NCI-H146 treated with DMSO at 0.1 percent for 48 hours (cell line): ENCODE measurements at regions not wholly inside any gene's neighbourhood (a gene's known extent, or its start where the extent isn't known, plus 50 kb on each side); places are given as distances from the start of the nearest gene placed in this dataset.

Source experiments
- DNase-seq: peaks from one replicate; lab custom pipeline; 2025; ENCODE audit not compliant: unreplicated experiment; lab: John Stamatoyannopoulos, UW

DNA sequence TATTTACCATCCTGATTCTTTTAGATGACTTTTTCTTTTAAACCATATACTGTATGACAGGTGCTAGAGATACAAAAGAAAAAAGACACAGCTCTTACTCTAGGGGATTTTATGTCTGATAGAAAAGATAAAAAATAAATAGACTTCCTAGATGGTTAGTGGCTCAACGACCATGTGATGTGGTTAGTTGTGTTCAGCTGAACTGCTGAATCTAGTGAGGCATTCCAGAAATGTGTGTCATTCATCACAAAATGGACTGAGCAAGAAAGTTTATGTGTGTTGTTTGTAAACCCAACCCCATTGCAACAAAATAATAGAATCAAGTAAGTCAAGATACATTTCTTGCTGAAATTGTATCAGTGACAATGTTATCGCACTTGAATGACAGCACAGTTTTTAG is 205.8 kb upstream of the LYPLAL1 start:
- no peak for DNase-seq

DNA sequence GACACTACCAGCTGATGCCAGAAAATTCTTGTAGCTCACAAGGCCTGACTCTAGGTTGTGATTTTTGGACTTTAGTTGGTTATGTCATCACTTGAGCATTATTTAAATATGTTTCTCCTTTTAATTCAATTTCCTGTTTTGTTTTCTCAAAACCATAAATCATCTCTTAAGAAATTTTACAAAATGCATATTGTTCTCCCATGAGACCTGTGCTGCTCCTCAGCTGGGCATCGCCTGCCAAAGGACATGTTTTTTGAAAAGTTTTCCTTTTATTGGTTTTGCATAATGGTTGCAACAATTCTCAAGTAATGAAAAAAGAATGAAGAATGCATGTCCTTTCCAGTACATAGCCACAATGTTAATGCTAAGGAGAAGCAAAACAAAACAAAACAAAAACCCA is 204.7 kb upstream of the LYPLAL1 start:
- no peak for DNase-seq

DNA sequence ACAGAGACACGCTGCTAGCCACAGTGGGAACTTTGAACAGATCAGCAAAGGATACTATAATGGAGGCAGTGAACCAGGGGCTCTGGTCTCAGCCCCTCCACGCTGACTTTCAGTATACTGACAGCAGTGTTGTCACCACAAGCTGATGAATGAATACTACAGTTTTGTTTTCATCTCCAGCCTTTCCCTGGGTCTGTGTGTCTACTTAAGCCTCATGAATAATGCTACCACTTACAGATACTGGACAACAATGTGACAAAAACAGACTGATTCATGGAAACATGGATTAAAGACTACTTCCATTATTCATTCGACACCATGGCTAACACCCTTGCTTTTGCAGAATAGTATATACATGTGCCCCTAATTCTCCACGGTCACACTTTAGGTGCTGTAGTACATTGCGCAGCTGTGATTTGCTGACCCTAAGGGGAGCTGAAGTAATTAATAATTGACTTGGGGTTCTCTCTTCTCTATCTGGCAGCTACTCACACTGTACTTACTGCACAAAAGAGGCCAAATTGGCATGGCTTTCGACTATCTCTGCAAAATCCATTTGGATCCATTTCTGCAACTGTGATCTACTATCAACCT is 203.2 kb upstream of the LYPLAL1 start:
- DNase-seq = no peak

DNA sequence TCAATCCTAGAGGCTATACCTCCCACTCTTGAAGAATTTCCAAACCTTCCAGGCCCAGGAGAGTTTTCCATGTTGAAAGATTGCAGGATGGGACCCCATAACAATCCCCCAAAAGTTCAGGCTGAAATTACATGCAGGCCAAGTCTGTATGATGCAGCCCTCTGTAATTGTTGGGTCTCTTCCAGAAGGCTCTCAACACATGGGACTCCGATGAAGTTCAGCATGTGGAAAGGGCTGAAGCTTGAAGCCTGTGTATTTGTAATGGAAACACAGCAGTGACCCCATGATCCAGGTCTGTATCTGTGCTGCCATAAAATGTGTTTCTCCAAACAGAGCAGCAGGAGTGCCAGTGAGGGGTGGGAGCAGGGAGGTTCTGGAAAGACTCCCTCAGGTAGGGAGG is 202.5 kb upstream of the LYPLAL1 start:
- DNase-seq = no peak

DNA sequence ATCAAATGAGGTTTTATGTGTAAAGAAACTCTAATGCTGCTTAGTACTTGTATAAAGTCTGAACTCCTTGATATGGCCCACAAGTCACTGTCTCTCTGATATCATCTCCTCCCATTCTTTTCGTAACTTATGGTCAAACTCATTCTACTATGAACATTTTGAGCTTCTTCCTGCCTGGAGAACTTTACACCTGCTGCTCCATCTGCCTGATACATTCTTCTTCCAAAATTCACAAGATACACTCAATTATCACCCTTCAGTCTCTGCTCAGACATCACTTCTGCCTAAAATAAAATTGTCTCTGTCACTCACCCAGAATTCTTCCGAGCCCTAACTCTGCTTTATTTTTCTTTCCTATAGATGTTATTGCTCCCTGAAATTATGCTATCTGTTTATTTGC is 192.8 kb upstream of the LYPLAL1 start:
- DNase-seq = no peak

DNA sequence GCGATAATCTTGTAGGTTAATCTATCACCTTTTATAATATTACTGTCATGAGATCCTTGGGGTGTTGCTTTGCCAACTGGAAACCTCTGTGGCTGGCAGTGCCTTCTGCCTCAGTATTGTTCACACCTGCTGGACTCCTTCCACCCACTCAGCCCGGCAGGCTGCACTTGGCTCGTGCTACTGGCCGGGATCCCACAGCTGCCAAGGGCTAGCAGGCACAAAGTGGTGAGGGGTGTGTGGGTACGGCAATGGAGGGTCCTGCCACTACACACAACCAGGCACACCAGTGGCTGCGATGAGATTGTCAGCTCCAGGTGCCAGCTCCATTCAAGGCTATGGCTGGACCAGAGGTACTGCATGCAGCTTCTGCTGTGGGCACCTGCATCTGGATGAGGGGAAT is 191.2 kb upstream of the LYPLAL1 start:
- no peak for DNase-seq

DNA sequence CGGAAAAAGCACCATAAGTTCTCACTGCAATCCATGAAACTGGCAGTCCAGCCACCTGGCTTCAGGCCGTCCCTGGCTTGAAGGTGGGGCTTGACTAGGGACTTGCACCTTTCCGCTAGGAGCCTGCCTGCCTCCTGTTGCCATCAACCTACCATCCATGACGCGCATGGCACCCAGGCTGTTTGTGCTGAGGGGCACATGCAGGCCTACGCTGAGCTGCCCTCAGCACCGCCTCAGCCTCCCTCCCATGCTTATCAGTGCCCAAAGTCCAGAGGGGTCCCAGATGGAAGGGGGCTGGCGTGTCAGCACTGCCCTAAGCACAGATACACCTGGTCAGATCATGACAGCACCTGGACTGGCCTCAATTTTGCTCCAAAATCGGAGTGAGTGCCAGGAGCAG is 190.2 kb upstream of the LYPLAL1 start:
- DNase-seq = no peak

DNA sequence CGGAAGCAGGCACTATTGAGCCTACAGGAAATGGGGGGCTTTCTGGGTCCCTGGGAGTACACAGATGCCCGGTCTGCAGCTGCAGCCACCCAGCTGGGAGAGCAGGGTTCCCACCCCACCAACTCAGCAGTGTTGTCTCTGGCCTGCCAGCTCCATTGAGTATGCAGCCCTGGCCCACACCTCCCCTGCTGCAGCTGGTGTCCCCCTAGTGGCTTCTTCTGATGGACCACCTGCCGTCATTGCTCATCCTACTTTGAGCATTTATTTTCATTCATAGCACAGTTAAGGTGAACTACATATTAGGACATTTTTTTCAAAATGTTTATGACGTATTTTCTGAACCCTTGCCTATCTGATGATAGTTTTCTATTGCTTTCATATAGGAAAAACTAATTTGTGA is 189.8 kb upstream of the LYPLAL1 start:
- no peak for DNase-seq

DNA sequence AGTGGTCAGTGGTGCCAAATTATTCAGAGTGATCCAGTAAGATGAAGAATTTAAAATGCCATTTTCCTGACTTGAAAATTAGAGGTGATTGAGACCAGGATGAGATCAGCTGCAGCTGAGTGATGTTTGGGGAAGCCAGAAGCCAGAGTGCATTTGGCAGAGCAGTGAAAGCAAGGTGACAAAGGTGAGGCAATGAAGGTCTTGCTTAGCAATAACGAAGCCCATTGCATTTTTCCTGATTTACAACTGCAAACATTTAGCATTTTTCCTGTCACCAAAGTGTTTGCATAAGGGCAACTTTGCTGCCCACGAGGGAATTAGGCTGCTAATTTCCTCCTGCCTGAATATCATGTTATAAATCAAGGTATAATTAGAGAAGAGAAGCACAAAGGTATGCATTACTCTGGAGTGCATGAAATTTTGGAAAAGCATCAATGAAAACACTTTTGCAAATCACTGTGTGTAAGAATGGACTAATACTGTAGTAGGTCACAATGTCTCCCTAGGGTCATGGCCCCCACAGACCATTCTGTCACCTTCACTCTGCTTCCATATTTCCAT is 188.2 kb upstream of the LYPLAL1 start:
- no peak for DNase-seq

DNA sequence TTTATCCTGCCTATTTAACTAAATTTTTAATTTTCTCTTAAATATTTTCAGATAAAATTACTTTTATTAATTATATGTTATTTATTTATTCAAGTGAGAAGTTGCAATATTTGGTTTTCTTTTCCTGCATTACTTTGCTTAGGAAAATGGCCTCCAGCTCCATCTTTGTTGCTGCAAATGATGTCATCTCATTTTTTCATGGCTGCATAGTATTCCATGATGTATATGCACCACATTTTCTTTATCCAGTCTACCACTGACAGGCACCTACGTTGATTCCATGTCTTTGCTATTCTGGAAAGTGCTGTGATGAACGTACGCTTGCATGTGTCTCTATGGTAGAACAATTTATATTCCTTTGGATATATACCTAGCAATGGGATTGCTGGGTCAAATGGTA is 186.9 kb upstream of the LYPLAL1 start:
- DNase-seq = no peak

DNA sequence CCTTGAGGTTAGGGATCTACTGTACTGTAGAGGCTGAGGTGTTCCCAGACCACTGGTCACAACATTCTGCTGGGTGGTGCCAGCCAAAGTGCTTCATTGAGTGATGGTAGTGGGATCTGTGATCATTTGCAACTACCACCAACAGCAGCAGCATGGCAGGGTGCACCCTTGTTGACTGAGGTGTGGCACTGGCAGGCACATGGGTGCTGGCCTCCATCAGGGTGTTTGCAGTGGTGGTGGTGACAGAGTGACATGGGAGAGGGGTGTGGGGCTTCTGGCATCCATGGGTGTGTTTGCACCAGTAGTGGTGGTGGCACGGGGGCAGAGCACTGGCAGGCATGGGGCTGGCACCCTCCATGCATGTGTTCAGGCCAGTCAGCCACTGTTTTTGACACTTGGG is 183.7 kb upstream of the LYPLAL1 start:
- DNase-seq = no peak

DNA sequence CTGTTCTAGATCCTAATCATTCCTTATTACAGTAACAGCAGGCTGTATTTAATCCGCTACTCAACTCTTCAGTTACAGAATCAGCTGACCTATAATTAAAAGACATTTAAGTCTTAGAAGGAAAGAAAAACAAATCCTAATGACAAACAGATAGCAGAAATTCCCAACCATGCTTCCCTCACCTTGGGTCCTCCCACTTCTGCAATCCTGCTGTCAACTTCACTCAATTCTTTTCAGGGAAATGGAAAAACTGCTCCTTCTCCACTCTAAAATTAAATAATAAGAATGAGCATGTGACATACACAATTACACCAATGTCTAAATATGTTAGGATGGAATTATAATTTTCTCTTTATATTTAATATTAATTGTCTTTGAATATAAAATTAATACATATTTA is 182.6 kb upstream of the LYPLAL1 start:
- no peak for DNase-seq

DNA sequence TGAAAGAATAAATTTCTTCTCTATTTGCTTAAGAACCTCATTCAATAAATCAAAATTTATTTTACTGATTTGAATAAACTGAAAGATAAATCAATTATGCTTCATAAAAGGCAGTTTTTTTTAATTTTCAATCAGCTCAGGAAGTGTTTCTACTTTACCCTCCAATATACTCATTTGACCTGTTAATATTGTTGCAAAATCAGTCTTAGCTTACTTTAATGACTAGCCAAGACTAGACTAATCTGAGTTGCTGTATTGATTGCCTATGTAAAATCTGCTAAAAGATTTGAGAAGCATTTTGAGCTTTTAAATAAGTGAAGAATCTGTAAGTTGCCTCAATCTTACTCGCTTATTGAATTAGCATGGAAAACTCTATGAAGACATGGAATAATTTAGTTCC is 179.1 kb upstream of the LYPLAL1 start:
- no peak for DNase-seq

DNA sequence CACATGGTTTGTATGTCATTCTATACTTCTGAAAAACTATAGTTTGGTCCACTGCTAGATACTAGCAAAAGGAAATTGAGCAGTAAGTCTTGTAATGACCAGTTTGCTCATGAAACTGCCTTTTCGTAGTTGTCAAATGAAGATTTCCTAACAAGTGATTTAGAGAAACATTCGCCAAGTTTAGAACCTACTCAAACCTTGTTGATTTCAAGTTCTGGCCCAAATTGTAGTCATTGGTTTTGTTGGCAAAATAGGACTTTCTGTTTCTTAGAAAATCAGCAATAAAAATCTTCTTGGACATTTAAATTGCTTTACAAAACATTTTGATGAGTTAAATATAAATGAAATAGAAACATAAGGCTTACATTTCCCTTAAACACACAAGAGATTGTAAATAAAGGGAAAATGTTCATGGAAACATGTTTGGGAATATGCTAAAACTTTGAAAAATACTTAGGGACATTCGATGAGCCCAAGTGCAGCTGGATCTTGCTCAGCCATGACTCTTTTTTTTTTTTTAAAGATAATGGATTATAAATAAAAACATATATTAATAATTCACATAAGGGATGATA is 178.5 kb upstream of the LYPLAL1 start:
- DNase-seq = no peak

DNA sequence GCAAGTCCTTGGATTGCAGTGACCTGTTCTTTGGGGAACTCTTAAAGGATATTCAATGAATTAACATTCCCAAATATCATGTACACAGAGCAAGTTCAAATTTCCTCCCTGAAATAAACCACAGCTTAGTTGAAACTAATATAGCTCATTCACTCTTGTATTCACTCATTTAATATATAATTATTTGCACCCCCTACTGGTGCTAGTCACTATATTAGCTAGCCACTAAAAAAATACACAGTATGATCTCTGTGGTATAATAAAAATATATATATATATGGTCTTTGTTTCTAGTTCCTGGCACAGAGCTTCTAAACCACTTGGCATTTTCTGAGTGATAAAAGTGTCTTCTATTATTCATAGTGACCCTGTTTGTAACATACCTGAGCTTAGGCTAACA is 177.3 kb upstream of the LYPLAL1 start:
- DNase-seq = no peak

DNA sequence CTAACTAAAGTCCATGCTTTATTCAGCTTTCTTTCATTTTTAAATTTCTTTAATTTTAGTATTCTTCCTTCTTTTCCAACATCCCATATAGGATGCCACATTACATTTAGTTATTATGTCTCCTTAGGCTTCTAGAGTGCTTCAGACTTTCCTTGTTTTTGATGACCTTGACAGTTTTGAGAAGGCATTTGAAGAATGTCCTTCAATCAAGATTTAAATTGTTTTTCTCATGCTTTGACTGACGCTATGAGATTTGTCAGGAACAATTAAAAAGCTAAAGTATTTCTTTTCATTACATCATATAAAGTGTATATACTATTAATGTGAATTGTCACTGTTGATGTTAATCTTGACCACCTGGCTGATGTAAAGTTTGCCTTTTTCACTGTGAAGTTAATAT is 173.7 kb upstream of the LYPLAL1 start:
- no peak for DNase-seq

DNA sequence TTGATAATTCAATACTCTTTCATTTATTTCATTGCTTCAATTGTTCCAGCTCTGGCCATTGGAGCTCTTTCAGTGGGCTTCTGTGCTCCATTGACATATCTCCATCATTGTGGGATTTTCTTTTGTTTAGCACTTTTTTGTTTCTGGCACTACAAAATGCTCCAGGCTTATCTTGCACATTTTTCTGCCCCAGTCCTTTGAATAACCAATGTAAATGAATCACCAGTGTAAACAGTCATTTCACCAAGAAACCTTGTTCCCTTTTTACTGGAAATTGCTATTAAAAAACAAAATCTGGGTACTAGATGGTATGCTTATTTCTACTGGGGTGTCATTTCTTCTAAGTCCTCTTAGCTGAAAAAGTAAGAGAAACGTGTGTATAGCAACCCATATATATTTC is 173.0 kb upstream of the LYPLAL1 start:
- DNase-seq = no peak

DNA sequence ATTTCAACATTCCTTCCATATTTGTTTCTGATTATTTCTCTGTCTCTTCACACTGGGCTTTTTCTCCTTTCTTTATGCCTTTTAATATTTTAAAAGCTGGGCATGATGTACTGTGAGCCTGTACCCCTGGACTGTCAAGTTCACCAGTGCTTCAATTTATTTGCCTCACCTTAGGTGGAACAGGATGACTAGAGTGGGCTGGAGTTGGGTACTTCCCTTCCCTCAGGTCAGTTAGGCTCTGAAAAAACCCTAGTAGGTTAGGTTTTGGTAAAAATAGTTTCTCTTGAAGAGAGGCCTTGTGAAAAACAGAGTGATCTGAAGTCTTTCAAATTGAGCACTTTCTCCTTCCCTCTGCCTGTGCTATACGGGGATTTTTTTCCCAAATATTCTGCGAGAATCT is 163.0 kb upstream of the LYPLAL1 start:
- DNase-seq = no peak

DNA sequence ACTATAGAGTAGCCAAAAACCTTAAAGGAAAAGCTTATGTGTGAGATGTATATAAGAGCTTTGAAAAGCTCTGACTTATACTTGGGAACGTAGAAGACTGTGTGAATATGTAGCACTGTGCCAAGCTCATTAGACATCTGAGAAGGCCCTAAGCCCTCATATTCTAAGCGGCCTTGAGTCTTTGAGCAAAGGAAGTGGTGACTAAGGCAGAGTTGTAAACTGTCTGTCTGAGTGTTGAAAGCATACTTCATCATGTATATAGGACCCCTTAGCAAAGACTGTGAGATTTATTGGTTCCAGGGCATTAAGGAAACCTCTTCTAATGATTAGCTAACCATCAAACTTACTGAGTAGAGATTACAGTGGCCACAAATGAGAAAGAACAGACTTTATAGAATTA is 153.3 kb upstream of the LYPLAL1 start:
- no peak for DNase-seq

DNA sequence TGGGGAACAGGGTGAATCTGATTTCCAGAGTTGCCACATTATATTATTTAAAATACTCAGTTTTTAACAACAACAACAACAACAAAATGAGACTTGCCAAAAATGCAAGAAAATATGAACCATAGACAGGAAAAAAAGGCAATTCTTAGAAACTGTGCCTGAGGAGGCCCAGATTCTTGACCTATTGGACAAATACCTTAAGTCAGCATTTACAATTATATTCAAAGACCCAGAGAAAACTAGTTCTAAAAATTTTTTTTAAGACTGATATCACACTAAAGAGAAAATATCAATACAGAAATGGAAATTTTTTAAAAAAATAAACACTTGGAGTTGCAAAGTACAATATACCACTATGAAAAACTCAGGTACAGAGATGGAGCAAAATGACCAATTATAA is 152.8 kb upstream of the LYPLAL1 start:
- DNase-seq = no peak

DNA sequence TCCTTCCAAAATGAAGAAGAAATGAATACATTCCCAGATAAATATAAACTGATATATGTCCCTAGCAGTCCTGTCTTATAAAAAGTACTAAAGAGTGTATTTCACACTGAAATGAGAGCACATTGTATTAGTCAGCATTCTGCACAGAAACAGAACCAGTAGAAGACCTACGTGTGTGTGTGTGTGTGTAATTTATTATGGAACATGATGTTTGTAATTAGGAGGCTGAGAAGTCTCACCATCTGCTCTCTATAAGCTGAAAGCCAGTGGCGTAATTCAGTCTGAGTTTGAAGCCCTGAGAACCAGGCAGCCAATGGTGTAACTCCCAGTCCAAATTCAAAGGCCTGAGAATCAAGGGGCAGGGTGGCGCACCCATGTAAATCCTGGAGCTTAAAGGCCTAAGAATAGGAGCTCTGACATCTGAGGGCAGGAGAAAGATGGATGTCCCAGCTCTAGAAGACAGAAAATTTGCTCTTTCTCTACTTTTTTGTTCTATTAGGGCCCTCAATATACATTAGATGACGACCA is 146.5 kb upstream of the LYPLAL1 start:
- no peak for DNase-seq

DNA sequence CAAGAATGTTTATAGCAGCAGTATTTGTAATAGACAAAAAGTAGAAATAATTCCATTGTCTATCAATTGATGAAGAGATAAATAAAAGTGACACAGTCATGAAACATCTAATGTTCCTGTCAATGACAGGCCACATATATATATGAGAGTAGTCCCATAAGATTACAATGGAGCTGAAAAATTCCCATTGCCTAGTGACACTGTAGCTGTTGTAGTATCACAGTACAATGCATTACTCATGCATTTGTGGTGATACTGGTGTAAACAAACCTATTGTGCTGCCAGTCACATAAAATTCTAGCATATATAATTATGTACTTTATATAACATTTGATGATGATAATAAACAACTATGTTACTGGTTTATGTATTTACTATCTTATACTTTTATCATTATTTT is 141.9 kb upstream of the LYPLAL1 start:
- no peak for DNase-seq

DNA sequence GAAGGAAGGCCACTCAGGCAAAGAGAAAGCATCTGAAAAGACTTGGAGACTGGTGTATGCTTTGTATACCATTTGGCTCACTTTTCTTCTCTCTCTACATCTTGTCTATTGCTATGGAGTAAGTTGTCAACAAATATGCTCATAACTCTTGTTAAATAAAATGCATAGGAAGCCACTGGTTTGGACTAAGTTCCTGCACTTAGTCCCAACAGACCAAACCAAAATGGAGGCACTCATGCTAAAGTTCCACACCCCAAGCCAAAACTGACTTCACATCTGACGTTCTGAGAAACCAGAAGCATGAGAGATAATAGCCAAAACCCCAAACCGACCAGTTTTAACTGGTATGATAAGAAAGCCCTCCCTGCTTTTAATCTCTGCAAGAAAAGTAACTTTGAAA is 135.3 kb upstream of the LYPLAL1 start:
- no peak for DNase-seq
